Neural crest cell (in vitro differentiated cells): ENCODE measurements at regions not wholly inside any gene's neighbourhood (a gene's known extent, or its start where the extent isn't known, plus 50 kb on each side); places are given as distances from the start of the nearest gene placed in this dataset.

ENCODE experiments used
- DNase-seq: peaks from one replicate; pipeline ENCODE4 v3.0.0; 2021; ENCODE audit warnings: low read depth, mixed read lengths, low spot score
- H3K27ac Mint-ChIP-seq: one replicate; pipeline ENCODE4 v1.8.0; 2021; ENCODE audit warnings: mild to moderate bottlenecking, mixed read lengths; ENCODE audit not compliant: unreplicated experiment
- H3K27me3 Mint-ChIP-seq: 2 replicates; pipeline ENCODE4 v1.8.0; 2021; ENCODE audit warnings: low read depth, mild to moderate bottlenecking, mixed read lengths
- H3K36me3 Mint-ChIP-seq: 2 replicates; pipeline ENCODE4 v1.8.0; 2021; ENCODE audit warnings: low read depth, mild to moderate bottlenecking, mixed read lengths
- H3K4me1 Mint-ChIP-seq: 2 replicates; pipeline ENCODE4 v1.8.0; 2021; ENCODE audit warnings: mixed read lengths
- H3K4me3 Mint-ChIP-seq: one replicate; pipeline ENCODE4 v1.8.0; 2021; ENCODE audit warnings: mild to moderate bottlenecking, mixed read lengths
- H3K9me3 Mint-ChIP-seq: 2 replicates; pipeline ENCODE4 v1.8.0; 2021; ENCODE audit warnings: mixed read lengths
- CTCF ChIP-seq: fragments of 200-600 bp; sonication (generic); conservative IDR thresholded peaks from 2 replicates; pipeline ENCODE4 v1.5.0; 2021; ENCODE audit warnings: antibody characterized with exemption, mild to moderate bottlenecking

GRCh38 chr12:105850103-105850968, 288.4 kb downstream of the NUAK1 start:
- H3K9me3 Mint-ChIP-seq: peaks cover 24% of the 10 kb centered on the region
- DNase-seq: no peak
- H3K36me3 Mint-ChIP-seq: peaks cover 4% of the 10 kb centered on the region
- H3K27me3 Mint-ChIP-seq: no peaks in the 10 kb centered on the region
- H3K27ac Mint-ChIP-seq: no peak overlapping the region
- no peak overlapping the region for H3K4me3 Mint-ChIP-seq
- peaks cover 6% of the 10 kb centered on the region for H3K4me1 Mint-ChIP-seq
- TF ChIP-seq CTCF: no peak

- H3K27me3 Mint-ChIP-seq: no peaks in the 10 kb centered on the region
- no peak for DNase-seq
- peaks cover 15% of the 10 kb centered on the region for H3K9me3 Mint-ChIP-seq
- H3K4me3 Mint-ChIP-seq: no peak overlapping the region
- no peak overlapping the region for H3K27ac Mint-ChIP-seq
- peaks cover 6% of the 10 kb centered on the region for H3K4me1 Mint-ChIP-seq
- peaks cover 4% of the 10 kb centered on the region for H3K36me3 Mint-ChIP-seq
- TF ChIP-seq CTCF: no peak
Observed at GRCh38 chr12:105852496-105852895, 286.3 kb downstream of the NUAK1 start.

GRCh38 chr12:105852951-105853350, 285.8 kb downstream of the NUAK1 start:
- Mint-ChIP-seq H3K4me3 (no peak overlapping the region), H3K4me1 (peaks cover 6% of the 10 kb centered on the region), H3K27ac (no peak overlapping the region), H3K9me3 (peaks cover 14% of the 10 kb centered on the region), H3K36me3 (peaks cover 4% of the 10 kb centered on the region), H3K27me3 (no peaks in the 10 kb centered on the region)
- TF ChIP-seq CTCF: no peak
- DNase-seq: no peak

GRCh38 chr12:105854071-105854470, 284.7 kb downstream of the NUAK1 start:
- Mint-ChIP-seq H3K9me3 (peaks cover 11% of the 10 kb centered on the region), H3K27ac (no peak overlapping the region)
- no peak for TF ChIP-seq CTCF

GRCh38 chr12:105855361-105856047, 283.2 kb downstream of the NUAK1 start:
- H3K9me3 Mint-ChIP-seq: peaks cover 8% of the 10 kb centered on the region
- peaks cover 4% of the 10 kb centered on the region for H3K36me3 Mint-ChIP-seq
- no peaks in the 10 kb centered on the region for H3K4me1 Mint-ChIP-seq
- no peak for TF ChIP-seq CTCF
- no peak overlapping the region for H3K27ac Mint-ChIP-seq
- H3K4me3 Mint-ChIP-seq: no peak overlapping the region
- DNase-seq: no peak
- no peaks in the 10 kb centered on the region for H3K27me3 Mint-ChIP-seq

More at GRCh38 chr12:105854071-105854470, 284.7 kb downstream of the NUAK1 start:
- DNase-seq: no peak
- H3K4me3 Mint-ChIP-seq: no peak overlapping the region
- H3K36me3 Mint-ChIP-seq: peaks cover 4% of the 10 kb centered on the region
- H3K27me3 Mint-ChIP-seq: no peaks in the 10 kb centered on the region
- H3K4me1 Mint-ChIP-seq: no peaks in the 10 kb centered on the region
